HCEC 1CT (cell line): ENCODE measurements at regions not wholly inside any gene's neighbourhood (a gene's known extent, or its start where the extent isn't known, plus 50 kb on each side); places are given as distances from the start of the nearest gene placed in this dataset.

Experiments
- DNase-seq: peaks from one replicate; pipeline ENCODE4 v3.0.0-alpha.2; 2017

DNA sequence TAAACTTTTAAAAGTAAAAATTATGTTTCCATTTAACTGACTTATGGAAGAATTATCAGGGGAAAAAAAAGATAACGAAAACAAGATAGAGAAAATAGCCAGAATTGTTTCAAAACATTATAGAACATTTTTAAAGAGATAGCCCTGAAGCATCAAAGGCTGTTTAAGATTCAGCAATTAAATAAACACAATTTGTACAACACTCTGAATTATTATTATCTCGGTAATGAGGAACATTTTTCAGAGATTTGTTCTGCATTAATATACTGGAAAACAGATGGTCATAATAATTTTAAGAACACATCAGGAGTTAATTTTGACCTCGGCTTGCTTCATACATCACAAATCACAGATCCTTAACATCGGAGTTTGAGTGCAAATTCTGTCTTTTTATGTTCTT is 643.8 kb downstream of the SORCS1 start:
- DNase-seq: no peak

DNA sequence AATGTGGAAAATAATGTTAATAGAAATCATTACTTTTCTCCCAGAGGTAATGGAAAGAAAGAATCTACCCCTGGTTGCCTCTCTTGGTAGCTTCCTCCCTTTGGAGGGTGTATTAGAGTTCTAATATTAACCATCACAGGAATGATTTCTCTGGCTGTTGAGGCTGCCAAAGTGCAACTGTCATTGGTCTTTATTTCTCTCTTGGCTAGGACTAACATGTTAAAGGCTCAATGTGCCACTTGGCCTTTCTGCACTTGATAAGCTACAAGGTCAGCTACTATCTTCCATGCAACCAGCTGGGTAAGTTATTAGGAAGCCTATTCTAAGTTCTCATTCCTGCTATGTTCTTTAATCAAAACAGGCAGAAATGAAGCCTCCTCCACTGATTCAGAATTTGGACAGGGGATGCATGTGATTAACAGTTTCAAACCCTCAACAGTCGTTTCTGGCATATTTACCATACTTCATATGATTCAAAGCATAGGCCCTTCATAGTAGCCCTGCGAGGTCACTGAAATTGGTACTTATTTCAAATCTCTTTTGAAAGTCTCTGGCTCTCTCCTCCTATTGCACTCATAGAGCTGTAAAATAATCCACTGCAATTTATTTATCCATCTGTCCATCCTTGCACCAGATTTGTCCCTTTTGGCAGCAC is 645.0 kb downstream of the SORCS1 start:
- no peak for DNase-seq

DNA sequence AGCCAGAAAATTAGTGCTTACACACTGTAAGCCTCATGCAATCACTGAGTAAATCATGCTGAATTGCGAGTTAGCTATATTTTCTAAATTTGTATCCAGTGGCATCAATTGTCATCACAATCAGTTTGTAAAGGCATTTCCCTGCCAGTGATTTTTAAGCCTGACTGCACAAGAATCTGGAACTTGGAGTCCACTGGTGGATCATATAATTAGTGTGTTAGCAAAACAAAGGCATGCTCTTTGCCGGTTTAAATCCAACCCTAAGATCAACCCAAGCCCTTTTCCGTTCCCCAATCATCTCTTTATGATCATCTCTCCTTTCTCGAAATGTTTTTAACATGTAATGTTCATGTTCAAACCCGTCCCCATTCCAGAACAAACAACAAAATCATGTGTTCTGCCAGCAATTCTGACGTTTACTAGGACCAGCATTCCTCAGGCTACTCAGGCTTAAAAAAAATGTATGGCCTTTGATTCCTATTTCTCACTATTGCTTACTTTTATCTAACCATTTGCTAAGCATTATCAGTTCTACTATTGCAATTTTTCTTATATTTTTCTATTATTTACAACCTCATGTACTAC is 649.2 kb downstream of the SORCS1 start:
- no peak for DNase-seq

DNA sequence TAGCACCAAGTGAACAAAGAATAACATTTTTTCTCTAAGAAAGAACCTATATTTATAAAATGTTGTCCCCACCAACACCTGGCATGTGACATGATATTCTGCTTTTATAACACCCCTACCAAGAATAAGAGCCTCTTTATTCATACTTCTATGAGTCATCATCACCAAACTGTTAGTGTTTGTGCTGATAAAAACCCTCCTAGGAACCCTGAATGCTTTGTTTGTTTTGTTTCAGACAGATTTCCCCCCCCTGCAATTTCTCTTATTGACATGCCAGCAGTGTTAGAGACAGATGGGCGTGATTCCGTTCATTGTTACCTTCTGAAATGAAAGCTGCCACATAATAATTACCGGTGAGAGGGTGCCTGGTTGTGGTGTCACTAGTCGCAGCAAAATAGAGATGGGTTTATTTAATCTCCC is 651.1 kb downstream of the SORCS1 start:
- peak; percentile 3 for DNase-seq

DNA sequence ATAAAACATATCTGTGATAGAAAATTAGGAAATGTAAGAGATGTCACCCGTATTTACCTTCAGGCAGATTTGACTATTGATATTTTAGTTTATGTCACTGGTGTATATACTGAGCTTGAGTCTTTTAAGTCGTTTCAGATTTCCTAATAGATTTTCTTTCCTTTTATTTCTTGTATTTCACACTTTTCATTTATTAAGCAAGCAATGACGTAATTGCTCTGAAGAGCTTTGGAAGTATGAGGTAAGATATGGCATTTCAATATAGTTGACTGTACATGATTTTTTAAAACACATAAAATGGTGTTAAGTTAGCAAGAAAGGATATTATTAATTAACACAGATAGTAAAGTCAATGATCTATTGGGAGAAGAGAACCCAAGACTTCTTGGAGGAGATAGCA is 652.6 kb downstream of the SORCS1 start:
- no peak for DNase-seq

DNA sequence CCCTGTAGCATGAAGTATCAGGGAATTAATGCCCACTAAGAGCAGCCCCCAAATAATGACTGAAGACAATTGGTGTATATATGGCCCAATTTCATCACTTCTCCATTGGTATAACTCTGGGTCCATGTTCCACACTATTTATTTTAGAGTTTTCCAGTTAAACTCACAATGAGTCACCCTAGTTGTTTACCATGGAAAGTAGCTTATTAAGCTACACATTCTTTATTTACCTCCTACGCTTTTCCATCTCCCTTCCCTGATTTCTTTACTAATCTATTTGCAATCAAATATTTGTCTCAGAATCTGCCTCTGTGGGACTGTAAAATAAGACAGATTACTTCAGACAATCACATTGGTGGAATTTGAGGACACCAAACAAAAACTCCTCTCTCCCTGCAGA is 655.6 kb downstream of the SORCS1 start:
- DNase-seq: peak; percentile 56

DNA sequence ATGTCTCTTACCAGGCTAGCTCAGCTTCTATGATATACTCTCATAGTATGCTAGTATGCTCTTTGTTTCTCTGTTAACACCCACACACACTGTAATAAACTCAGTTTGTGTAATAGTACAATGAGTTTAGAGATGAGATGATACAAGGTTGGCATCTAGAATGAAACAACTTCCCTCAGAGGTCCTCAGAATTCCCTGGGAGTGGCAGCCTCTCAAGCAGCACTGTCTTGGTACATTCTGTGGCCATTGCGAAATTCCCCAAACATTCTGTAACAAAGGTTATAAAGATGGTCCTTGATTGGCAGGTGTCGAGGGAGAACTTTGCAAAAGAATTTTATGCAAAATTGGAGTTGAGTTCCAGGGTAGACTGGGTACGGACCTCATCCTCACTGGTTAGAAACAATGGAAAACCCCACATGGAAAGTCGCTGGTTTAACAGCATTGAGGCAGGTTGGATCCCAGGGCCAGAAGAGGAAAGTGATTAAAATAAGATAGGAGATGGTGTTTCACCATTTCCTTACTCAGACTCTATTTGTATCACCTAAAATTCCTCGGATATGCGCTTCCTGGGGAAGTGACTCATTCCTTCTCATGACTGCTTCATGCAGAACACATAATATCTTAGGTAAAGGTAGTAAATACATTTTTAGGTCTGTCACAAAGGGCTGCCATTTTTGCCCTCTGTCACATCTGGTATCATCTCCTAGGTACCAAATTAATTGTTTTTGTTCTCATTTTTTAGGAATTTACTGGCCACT is 657.8 kb downstream of the SORCS1 start:
- peak; percentile 56 for DNase-seq

DNA sequence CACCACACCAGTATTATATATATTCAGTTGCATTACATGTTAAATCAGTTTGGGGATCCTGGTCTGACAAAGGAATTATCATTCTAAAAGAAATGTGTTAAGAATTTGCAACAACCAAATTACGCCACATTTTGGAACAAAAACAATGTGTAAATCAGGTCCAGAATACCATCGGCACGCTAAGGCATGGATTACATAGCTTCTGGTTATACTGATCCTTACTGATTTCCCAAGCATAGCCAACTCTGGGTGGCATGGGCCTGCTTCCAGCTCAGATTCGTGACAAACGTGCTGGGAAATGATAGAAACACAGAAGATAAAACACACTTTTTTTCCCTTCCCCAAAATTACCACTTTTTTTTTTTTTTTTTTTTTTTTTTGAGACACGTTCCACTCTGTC is 660.0 kb downstream of the SORCS1 start:
- no peak for DNase-seq

DNA sequence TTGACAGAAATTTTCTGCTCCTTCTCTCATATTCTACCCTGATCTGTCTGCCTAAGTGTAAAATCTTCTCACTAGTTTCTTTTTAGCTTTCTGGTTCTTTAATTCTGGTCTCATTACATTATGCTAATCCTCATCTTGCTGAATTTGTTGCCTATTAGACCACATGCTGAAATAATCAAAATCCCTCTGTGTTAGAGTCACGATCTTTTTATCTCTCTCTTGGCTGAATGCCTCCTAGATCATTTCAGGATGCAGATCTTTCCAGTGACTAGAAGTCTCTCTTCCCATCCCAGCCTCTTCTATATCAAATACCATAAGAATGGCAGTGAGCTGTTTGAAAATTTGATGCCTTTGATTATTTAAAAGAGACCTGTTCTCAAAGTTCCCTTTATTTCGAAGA is 661.9 kb downstream of the SORCS1 start:
- DNase-seq: no peak

DNA sequence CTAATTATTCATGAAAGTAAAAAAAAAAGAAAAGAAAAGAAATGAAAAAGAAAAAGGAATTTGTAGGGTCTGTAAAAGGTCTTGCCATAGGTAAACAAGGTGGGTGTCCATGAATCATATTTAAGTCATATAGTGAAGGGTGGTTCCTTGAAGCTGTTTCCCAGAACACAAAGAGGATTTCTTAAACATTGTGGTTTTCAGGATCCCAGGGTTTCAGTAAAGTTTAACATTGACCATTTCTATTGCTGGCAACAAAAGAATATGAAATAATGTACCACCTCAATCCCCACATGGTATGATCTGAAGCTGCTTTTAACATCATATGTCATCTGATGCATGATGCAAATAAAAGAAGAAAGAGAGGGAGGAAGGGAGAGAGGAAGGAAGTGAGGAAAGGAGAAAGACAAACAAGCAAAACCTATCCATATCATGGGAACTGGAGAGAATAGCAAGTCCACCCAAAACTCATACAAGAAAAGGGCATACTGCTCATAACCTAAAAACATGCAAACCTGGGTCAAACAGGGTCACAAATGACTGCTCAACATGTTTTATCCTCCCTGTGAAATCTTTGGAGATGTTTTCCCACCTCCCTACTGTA is 663.5 kb downstream of the SORCS1 start:
- DNase-seq: no peak

DNA sequence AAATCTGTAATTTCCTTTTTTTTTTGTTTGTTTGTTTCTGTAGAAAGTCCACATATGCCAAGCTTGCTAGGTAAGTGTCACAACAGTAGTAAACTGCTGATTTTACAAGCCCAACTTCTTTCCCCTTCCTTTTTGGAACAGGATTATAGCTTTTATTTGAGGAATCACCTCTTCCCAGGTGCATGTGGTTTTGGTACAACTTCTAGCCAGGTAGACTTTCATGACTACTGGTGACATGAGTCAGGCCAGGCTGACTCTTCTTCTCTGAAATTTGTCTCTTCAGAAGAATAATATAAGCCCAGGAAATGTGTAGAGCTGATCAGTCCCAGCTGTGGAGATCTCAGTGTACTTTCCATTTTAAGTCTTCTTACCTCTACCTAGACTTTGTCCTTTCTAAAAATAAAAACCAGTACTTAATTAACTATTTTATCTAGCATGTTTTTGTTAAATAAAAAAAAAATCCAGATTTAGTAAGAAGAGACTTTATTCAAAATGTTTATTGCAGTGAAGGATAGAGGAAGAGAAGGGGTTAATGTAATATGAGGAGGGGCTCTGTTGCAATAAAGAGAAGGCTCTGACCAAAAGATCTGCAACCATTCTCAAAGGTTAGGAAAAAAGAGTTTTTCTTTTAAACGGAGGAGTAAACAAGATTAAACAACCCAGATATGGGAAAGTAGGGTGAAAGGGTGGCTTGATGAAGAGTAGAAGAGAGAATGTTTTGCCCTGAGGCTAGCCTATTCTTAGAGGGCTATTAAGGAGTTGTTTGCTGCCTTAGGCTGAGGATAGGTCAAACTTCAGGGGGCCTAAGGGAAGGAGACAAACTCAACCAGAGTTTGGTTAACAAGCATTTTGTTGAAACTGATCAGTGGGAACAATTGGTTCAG is 664.2 kb downstream of the SORCS1 start:
- no peak for DNase-seq

DNA sequence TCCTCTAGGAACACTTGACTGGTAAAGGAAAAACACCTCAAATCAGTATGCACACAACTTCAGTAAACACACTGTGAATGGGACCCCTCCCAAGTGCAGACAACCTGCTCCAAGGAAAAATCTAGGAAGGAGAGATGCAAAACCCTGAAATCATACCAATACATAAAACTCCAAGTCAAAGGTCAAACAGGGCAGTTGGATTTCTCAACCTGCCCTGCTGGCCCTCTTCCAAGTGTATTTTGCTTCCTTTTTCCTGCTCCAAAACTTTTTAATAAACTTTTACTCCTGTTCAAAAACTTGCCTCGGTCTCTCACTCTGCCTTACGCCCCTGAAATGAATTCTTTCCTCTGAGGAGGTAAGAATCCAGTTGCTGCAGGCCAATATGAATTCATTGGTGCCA is 665.1 kb downstream of the SORCS1 start:
- no peak for DNase-seq

DNA sequence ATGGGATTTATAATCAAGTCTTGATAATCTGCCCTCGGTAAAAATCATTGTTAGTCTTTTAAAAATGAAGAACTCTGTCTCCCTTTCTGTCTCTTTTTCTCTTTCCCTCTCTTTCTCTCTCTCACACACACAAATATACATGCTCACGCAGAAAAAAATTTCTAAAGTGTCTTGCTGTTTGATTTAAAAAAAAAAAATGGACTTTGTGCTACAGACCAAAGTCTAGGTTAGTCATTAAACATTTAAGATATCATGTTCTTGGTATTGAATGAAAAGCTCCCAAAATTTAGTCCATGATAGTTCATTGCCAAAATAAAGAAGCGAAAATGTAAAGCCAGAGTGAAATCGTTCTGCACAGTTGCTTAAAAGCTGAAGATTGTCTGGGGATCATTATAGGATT is 665.8 kb downstream of the SORCS1 start:
- no peak for DNase-seq

DNA sequence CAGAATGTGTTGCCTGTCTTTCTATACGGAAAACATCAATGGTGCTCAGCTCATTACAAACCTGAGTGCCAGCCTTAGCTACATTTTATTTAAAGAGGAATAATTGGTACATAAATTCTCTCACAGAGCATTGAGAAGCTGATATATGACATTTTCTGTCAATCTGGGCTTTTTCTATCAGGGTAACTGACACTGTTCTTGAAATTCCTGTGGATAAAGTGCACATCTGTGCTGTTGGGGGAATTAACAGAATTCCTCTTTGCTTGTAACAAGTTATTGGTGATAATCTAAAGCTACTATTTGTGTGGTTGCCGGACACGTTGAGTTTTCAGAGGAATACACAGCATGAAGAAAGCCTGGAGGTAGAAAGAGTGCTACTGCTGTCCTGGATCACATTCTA is 668.6 kb downstream of the SORCS1 start:
- DNase-seq: no peak

DNA sequence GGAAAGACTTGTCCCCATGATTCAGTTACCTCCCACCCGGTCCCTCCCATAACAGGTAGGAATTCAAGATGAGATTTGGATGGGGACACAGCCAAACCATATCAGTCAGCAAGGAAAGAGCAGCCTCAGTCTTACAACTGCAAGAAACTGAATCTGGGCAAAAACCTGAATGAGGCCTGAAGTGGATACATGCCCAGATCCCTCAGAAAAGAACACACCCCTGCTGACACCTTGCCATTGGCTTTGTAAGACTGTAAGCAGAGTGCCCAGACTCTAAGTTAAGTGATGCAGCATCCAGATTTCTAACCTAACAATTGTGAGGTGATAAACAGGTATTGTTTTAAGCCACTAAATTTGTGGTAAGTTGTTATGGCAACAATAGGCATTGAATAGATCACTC is 670.8 kb downstream of the SORCS1 start:
- DNase-seq: no peak

DNA sequence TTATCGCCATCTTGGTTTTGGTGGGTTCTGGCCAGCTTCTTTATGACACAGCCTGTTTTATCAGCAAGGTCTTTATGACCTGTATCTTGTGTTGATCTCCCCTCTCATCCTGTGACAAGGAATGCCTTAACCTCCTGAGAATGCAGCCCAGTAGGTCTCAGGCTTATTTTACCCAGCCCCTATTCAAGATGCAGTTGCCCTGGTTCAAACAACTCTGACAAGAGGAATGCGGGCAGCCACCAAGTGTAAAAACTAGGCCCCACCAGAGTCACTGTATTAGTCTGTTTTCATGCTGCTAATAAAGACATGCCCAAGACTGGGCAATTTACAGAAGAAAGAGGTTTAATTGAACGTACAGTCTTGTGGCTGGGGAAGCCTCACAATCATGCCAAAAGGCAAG is 671.3 kb downstream of the SORCS1 start:
- DNase-seq: no peak

DNA sequence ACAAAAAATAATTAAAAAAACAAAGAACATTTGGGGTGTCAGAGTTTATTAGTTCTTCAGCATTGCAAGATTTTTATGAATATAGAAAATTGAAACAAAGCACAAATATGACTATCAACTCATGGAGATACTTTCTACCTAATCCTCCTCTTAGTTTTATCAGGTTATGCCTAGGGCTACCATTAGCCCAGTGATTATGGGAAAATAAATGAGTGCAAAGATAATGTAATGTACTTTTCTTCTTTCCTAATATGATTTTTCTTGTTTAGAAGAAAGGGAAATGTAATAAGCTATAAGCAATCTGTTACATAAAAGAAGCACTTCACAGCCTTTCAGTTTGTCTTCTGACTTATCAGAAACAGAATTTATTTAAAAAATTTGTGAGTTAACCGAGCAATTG is 676.8 kb downstream of the SORCS1 start:
- DNase-seq: no peak

DNA sequence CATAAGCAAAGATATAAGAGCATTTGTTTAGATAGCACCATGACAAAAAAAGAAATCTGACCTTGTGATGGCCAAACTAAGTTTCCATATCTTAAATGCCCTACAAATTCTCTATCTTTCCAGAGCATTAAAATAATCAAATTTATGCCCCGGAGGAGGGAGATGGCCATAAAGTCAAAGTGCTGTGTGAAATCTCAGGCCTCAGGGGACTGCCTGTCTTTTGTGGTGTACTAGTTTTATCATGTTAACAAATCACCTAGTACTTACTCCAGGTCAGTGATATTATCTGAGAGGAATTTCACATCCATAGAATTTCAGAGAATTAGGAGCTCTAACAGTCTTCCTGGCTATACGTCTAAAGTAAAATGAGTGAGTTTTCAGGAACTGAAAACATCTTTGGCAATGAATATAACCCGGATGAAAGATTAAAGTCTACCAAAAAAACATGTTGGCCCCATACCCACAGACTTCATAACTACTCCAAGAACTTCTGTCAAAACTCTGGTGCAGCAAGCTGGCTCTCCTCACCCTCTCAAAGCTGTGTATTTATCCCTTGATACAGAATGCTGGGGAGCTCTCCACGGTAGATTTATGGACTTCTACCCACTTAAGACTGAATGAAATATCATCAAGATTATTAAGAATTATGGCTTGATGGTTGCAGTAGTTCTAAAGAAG is 682.8 kb downstream of the SORCS1 start:
- DNase-seq: no peak

DNA sequence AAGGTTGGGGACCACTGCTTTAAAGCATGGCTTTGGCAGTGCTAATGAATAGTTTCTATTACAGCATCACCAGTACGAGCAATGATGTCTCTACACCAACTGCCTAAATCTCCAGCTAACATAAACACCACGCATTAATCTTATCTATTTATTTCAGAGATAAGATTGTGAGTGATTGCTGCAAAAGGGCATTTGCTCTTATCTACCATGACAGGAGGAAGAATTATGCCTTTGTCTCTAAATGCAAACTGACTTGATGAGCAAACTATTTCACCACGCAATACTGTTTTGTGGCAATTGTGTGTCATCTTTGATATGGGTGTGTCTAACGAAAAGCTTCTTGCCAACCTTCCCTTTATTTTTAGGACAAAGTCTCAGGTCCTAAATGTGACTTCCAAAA is 684.9 kb downstream of the SORCS1 start:
- DNase-seq: no peak

DNA sequence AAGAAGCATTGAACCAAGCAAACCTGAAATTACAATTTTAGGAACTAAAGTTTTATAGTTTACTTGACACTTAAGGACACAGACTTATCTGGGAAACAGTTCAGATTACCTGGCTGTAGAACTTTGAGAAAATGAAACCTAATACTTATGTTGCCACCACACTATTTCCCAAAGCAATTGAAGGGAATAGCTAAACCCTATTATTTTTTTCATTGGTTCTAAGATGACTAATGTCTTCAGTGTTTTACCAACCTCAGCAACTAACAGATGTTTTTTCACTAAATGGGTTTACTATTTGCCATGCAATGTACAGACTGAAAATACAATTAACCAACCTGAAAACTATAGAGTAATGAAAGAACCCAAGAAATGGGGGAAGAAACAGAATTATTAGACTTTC is 689.6 kb downstream of the SORCS1 start:
- DNase-seq: peak; percentile 58

DNA sequence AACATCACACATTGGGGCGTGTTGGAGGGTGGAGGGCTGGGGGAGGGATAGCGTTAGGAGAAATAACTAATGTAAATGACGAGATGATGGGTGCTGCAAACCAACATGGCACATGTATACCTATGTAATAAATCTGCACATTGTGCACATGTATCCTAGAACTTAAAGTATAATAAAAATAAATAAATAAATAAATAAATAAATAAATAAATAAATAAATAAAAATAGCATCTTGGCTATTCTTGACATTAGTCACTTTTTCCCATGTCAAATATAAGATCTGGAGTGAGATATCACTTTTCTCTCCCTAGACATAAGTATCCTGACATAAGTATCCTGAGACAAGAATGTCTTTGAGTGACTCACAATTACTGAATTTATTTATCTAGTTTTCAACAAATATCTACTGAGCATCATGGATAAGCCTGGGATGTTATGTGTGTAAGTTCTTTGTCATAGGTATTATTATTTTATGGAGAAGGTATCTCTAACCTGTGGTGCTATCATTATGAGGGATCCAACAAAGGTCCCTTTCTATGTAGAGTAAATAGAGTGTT is 691.3 kb downstream of the SORCS1 start:
- no peak for DNase-seq

DNA sequence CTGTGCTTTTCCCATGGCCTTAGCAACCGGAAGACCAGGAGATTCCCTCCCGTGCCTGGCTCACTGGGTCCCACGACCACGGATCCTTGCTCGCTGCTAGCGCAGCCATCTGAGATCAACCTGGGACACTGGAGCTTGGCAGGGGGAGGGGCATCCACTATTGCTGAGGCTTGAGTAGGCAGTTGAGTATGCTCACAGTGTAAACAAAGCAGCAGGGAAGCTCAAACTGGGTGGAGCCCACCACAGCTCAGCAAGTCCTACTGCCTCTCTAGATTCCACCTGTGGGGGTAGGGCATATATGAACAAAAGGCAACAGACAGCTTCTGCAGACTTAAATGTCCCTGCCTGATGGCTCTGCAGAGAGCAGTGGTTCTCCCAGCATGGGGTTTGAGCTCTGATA is 697.0 kb downstream of the SORCS1 start:
- DNase-seq: no peak
